ENCODE measurements at regions not wholly inside any gene's neighbourhood (a gene's known extent, or its start where the extent isn't known, plus 50 kb on each side); places are given as distances from the start of the nearest gene placed in this dataset.

GRCh38 chr18:57214976-57215375, 68.1 kb downstream of the BOD1L2 start:
- Histone ChIP-seq H3K9ac (no peak overlapping the region), H3K4me2 (no peak overlapping the region), H3K27ac (no peak overlapping the region), H3K4me1 (no peaks in the 10 kb centered on the region), H3K9me3 (no peaks in the 10 kb centered on the region), H3K27me3 (no peaks in the 10 kb centered on the region), H4K20me1 (no peaks in the 10 kb centered on the region), H3K4me3 (no peak overlapping the region), H3K36me3 (no peaks in the 10 kb centered on the region)
- TF ChIP-seq Cebpa-rat (IDR thresholded peaks at IDR 0.05) = no peak

- no peaks in the 10 kb centered on the region for H3K36me3 ChIP-seq
- H3K27me3 ChIP-seq = no peaks in the 10 kb centered on the region
- H3K4me1 ChIP-seq = no peaks in the 10 kb centered on the region
- H3K27ac ChIP-seq = no peak overlapping the region
- no peak overlapping the region for H3K4me3 ChIP-seq
- H3K9ac ChIP-seq = no peak overlapping the region
- no peak overlapping the region for H3K4me2 ChIP-seq
- no peak for TF ChIP-seq Cebpa-rat (IDR thresholded peaks at IDR 0.05)
- H4K20me1 ChIP-seq = no peaks in the 10 kb centered on the region
- H3K9me3 ChIP-seq = no peaks in the 10 kb centered on the region
Observed at GRCh38 chr18:57218281-57218680, 71.4 kb downstream of the BOD1L2 start.

GRCh38 chr18:57219964-57220363, 73.1 kb downstream of the BOD1L2 start:
- Histone ChIP-seq H4K20me1 (no peaks in the 10 kb centered on the region), H3K4me2 (no peak overlapping the region), H3K9ac (no peak overlapping the region), H3K27me3 (no peaks in the 10 kb centered on the region), H3K9me3 (no peaks in the 10 kb centered on the region), H3K4me3 (no peak overlapping the region), H3K27ac (no peak overlapping the region), H3K4me1 (no peaks in the 10 kb centered on the region), H3K36me3 (no peaks in the 10 kb centered on the region)
- no peak for TF ChIP-seq Cebpa-rat (IDR thresholded peaks at IDR 0.05)

GRCh38 chr18:57220480-57220879, 73.6 kb downstream of the BOD1L2 start:
- no peak overlapping the region for H3K4me2 ChIP-seq
- no peak overlapping the region for H3K27ac ChIP-seq
- no peaks in the 10 kb centered on the region for H3K4me1 ChIP-seq
- H3K9me3 ChIP-seq = no peaks in the 10 kb centered on the region
- H3K36me3 ChIP-seq = no peaks in the 10 kb centered on the region
- no peak overlapping the region for H3K9ac ChIP-seq
- H3K4me3 ChIP-seq = no peak overlapping the region
- TF ChIP-seq Cebpa-rat (IDR thresholded peaks at IDR 0.05) = no peak
- no peaks in the 10 kb centered on the region for H4K20me1 ChIP-seq
- no peaks in the 10 kb centered on the region for H3K27me3 ChIP-seq

- Histone ChIP-seq H3K4me1 (no peaks in the 10 kb centered on the region), H3K9me3 (no peaks in the 10 kb centered on the region), H3K9ac (no peak overlapping the region), H3K27me3 (no peaks in the 10 kb centered on the region), H3K36me3 (no peaks in the 10 kb centered on the region), H3K4me2 (no peak overlapping the region), H3K4me3 (no peak overlapping the region), H4K20me1 (no peaks in the 10 kb centered on the region), H3K27ac (no peak overlapping the region)
- no peak for TF ChIP-seq Cebpa-rat (IDR thresholded peaks at IDR 0.05)
Observed at GRCh38 chr18:57220930-57221483, 74.1 kb downstream of the BOD1L2 start.

- Histone ChIP-seq H4K20me1 (no peaks in the 10 kb centered on the region), H3K9ac (no peak overlapping the region), H3K4me1 (no peaks in the 10 kb centered on the region), H3K9me3 (no peaks in the 10 kb centered on the region), H3K27me3 (no peaks in the 10 kb centered on the region), H3K36me3 (no peaks in the 10 kb centered on the region), H3K27ac (no peak overlapping the region), H3K4me2 (no peak overlapping the region), H3K4me3 (no peak overlapping the region)
- TF ChIP-seq Cebpa-rat (IDR thresholded peaks at IDR 0.05) = no peak
Observed at GRCh38 chr18:57223144-57223870, 76.4 kb downstream of the BOD1L2 start.

GRCh38 chr18:57230861-57231585, 84.1 kb downstream of the BOD1L2 start:
- no peak for TF ChIP-seq Cebpa-rat (IDR thresholded peaks at IDR 0.05)
- Histone ChIP-seq H4K20me1 (no peaks in the 10 kb centered on the region), H3K4me2 (no peak overlapping the region), H3K9me3 (no peaks in the 10 kb centered on the region), H3K27ac (no peak overlapping the region), H3K4me3 (no peak overlapping the region), H3K27me3 (no peaks in the 10 kb centered on the region), H3K9ac (no peak overlapping the region), H3K4me1 (no peaks in the 10 kb centered on the region), H3K36me3 (no peaks in the 10 kb centered on the region)

GRCh38 chr18:57231864-57232263, 85.0 kb downstream of the BOD1L2 start:
- H3K4me1 ChIP-seq = no peaks in the 10 kb centered on the region
- H3K9me3 ChIP-seq = no peaks in the 10 kb centered on the region
- H3K27ac ChIP-seq = no peak overlapping the region
- TF ChIP-seq Cebpa-rat (IDR thresholded peaks at IDR 0.05) = no peak
- no peaks in the 10 kb centered on the region for H3K36me3 ChIP-seq
- H3K4me2 ChIP-seq = no peak overlapping the region
- H4K20me1 ChIP-seq = no peaks in the 10 kb centered on the region
- no peaks in the 10 kb centered on the region for H3K27me3 ChIP-seq
- no peak overlapping the region for H3K9ac ChIP-seq
- no peak overlapping the region for H3K4me3 ChIP-seq

GRCh38 chr18:57234346-57234745, 87.5 kb downstream of the BOD1L2 start:
- Histone ChIP-seq H3K9me3 (no peaks in the 10 kb centered on the region), H3K4me1 (no peaks in the 10 kb centered on the region), H3K27ac (no peak overlapping the region), H3K36me3 (no peaks in the 10 kb centered on the region), H3K27me3 (no peaks in the 10 kb centered on the region), H3K9ac (no peak overlapping the region), H4K20me1 (no peaks in the 10 kb centered on the region), H3K4me2 (no peak overlapping the region), H3K4me3 (no peak overlapping the region)
- TF ChIP-seq Cebpa-rat (IDR thresholded peaks at IDR 0.05) = no peak

GRCh38 chr18:57241869-57242268, 95.0 kb downstream of the BOD1L2 start:
- no peaks in the 10 kb centered on the region for H4K20me1 ChIP-seq
- H3K4me1 ChIP-seq = no peaks in the 10 kb centered on the region
- H3K27ac ChIP-seq = no peak overlapping the region
- H3K9me3 ChIP-seq = no peaks in the 10 kb centered on the region
- no peak for TF ChIP-seq Cebpa-rat (IDR thresholded peaks at IDR 0.05)
- H3K9ac ChIP-seq = no peak overlapping the region
- no peaks in the 10 kb centered on the region for H3K27me3 ChIP-seq
- no peak overlapping the region for H3K4me3 ChIP-seq
- no peaks in the 10 kb centered on the region for H3K36me3 ChIP-seq
- H3K4me2 ChIP-seq = no peak overlapping the region

Data from BLaER1 (cell line).